GM12878 (cell line): ENCODE measurements at regions not wholly inside any gene's neighbourhood (a gene's known extent, or its start where the extent isn't known, plus 50 kb on each side); places are given as distances from the start of the nearest gene placed in this dataset.

ENCODE experiments used
- ATAC-seq: fragments of 200-7000 bp; cut with Tn5 transposase; 3 replicates; pipeline ENCODE4 v1.9.1; 2020; ENCODE audit warnings: mild to moderate bottlenecking, moderate library complexity
- BruUV-seq: library from RNA; stranded (reverse); fragments of 400-500 nt; replicated peaks from 2 replicates; lab custom pipeline; 2021; lab: Mats Ljungman, UMichigan
- CTCF ChIA-PET: fragments of 300-600 bp; sonication (Branson Sonifier 250); formaldehyde crosslinking; extraction: SDS; loops from one replicate; lab custom pipeline; 2021; ENCODE audit warnings: inconsistent platforms; lab: Yijun Ruan, JAX
- POLR2A ChIA-PET: fragments of 350-600 bp; formaldehyde crosslinking; extraction: SDS; loops from one replicate; lab custom pipeline; 2021; ENCODE audit warnings: inconsistent platforms; lab: Charles Lee
- RAD21 ChIA-PET: fragments of 300-600 bp; sonication (Branson Sonifier 250); formaldehyde crosslinking; loops from one replicate; lab custom pipeline; 2023; ENCODE audit warnings: antibody characterized with exemption; ENCODE audit not compliant: unreplicated experiment; lab: Charles Lee
- SMC1A ChIA-PET: fragments of 300-600 bp; sonication (Branson Sonifier 250); formaldehyde crosslinking; loops from one replicate; lab custom pipeline; 2023; ENCODE audit not compliant: unreplicated experiment, uncharacterized antibody; lab: Charles Lee
- DNase-seq: peaks from one replicate; pipeline ENCODE4 v3.0.0-alpha.2; 2011; ENCODE audit warnings: low read depth, low spot score
- FAIRE-seq: peaks from 3 replicates; lab custom pipeline; 2011; peaks lifted over from hg19 to GRCh38; lab: Jason Lieb, UNC
- H2AFZ ChIP-seq: 2 replicates; pipeline ENCODE4 v1.6.0; 2011; ENCODE audit warnings: low read depth, low read length, control low read depth; ENCODE audit not compliant: control insufficient read depth
- H3K27ac ChIP-seq: 2 replicates; pipeline ENCODE4 v1.5.1; 2011; ENCODE audit warnings: control low read depth; ENCODE audit not compliant: control insufficient read depth, insufficient read depth
- H3K27me3 ChIP-seq, 2 experiments: replicated peaks in 1 of 2; 2 replicates each; pipeline versions ENCODE4 v1.6.0 to v1.6.1; 2011; ENCODE audit warnings: low read length in 1 of 2; ENCODE audit not compliant: control insufficient read depth in 2 of 2, insufficient read depth in 2 of 2
- H3K36me3 ChIP-seq, 2 experiments: 2 replicates each; pipeline ENCODE4 v1.5.1; 2011; ENCODE audit warnings: low read length in 1 of 2; ENCODE audit not compliant: control insufficient read depth in 2 of 2, insufficient read depth in 2 of 2
- H3K4me1 ChIP-seq: 2 replicates; pipeline ENCODE4 v1.6.1; 2011; ENCODE audit warnings: mild to moderate bottlenecking, low read length, moderate library complexity, mixed read lengths; ENCODE audit not compliant: control insufficient read depth, insufficient read depth
- H3K4me2 ChIP-seq: 2 replicates; pipeline ENCODE4 v1.6.0; 2011; ENCODE audit warnings: control low read depth; ENCODE audit not compliant: control insufficient read depth, insufficient read depth
- H3K4me3 ChIP-seq: fragments of 200-600 bp; sonication (generic); 2 replicates; pipeline ENCODE4 v1.5.1; 2016
- H3K79me2 ChIP-seq: 2 replicates; pipeline ENCODE4 v1.6.0; 2011; ENCODE audit warnings: low read length; ENCODE audit not compliant: control insufficient read depth, insufficient read depth
- H3K9ac ChIP-seq: 2 replicates; pipeline ENCODE4 v1.8.0; 2011; ENCODE audit warnings: low read length, control low read depth, mixed read lengths; ENCODE audit not compliant: control insufficient read depth, insufficient read depth
- H3K9me3 ChIP-seq: replicated peaks from 3 replicates; pipeline ENCODE4 v1.5.1; 2011; ENCODE audit warnings: mild to moderate bottlenecking, low read length; ENCODE audit not compliant: control insufficient read depth, insufficient read depth
- H4K20me1 ChIP-seq: 2 replicates; pipeline ENCODE4 v1.6.0; 2011; ENCODE audit not compliant: control insufficient read depth, insufficient read depth
- BCLAF1 ChIP-seq: fragments of 450-650 bp; IDR thresholded peaks from 2 replicates; pipeline ENCODE4 v1.6.1; 2017; ENCODE audit warnings: antibody characterized with exemption, mild to moderate bottlenecking, moderate library complexity
- BRCA1 ChIP-seq: IDR thresholded peaks from 2 replicates; pipeline ENCODE4 v1.6.1; 2011; ENCODE audit warnings: low read depth, low read length, improper control_type of control experiment
- CBFB ChIP-seq: IDR thresholded peaks from 2 replicates; pipeline ENCODE4 v1.6.1; 2016; ENCODE audit warnings: antibody characterized with exemption, low read depth
- CEBPB ChIP-seq, 2 experiments: fragments of 150-350 bp in 1 of 2; IDR thresholded peaks; 2 replicates each; pipeline ENCODE4 v1.6.1; 2012 to 2014; ENCODE audit warnings: low read depth in 2 of 2, low read length in 2 of 2, borderline replicate concordance in 1 of 2, inconsistent platforms in 1 of 2
- ESRRA ChIP-seq: IDR thresholded peaks from 2 replicates; pipeline ENCODE4 v1.6.1; 2012; ENCODE audit warnings: mild to moderate bottlenecking, low read length, improper control_type of control experiment
- FOXM1 ChIP-seq: IDR thresholded peaks from 2 replicates; pipeline ENCODE4 v1.6.1; 2012; ENCODE audit warnings: low read depth, mild to moderate bottlenecking, inconsistent platforms, low read length, moderate library complexity
- GABPA ChIP-seq: IDR thresholded peaks from 2 replicates; pipeline ENCODE4 v1.6.1; 2014; ENCODE audit warnings: antibody characterized with exemption, low read depth, mild to moderate bottlenecking, inconsistent platforms
- MEF2A ChIP-seq: IDR thresholded peaks from 2 replicates; pipeline ENCODE4 v1.6.1; 2011; ENCODE audit warnings: low read depth, mild to moderate bottlenecking, low read length, moderate library complexity; ENCODE audit not compliant: insufficient read depth
- NR2C2 ChIP-seq: IDR thresholded peaks from 2 replicates; pipeline ENCODE4 v1.6.1; 2011; ENCODE audit warnings: borderline replicate concordance, low read depth; ENCODE audit not compliant: control insufficient read depth, insufficient read length
- RAD51 ChIP-seq: fragments of 450-650 bp; IDR thresholded peaks from 2 replicates; pipeline ENCODE4 v1.6.1; 2016; ENCODE audit warnings: moderate library complexity, mild to moderate bottlenecking, inconsistent platforms
- RFX5 ChIP-seq: IDR thresholded peaks from 2 replicates; pipeline ENCODE4 v1.6.1; 2011; ENCODE audit warnings: low read depth, low read length, improper control_type of control experiment
- SUPT20H ChIP-seq: IDR thresholded peaks from 2 replicates; pipeline ENCODE4 v1.6.1; 2011; ENCODE audit warnings: low read depth, mild to moderate bottlenecking, low read length, moderate library complexity, borderline replicate concordance; ENCODE audit not compliant: control insufficient read depth
- SUZ12 ChIP-seq: fragments of 200-600 bp; sonication (generic); IDR thresholded peaks from one replicate; pipeline ENCODE4 v1.6.1; 2018; ENCODE audit warnings: antibody characterized with exemption, mild to moderate bottlenecking; ENCODE audit not compliant: unreplicated experiment
- TBL1XR1 ChIP-seq: IDR thresholded peaks from 2 replicates; pipeline ENCODE4 v1.6.1; 2012; ENCODE audit warnings: low read depth, low read length, improper control_type of control experiment
- TCF12 ChIP-seq: IDR thresholded peaks from 2 replicates; pipeline ENCODE4 v1.6.1; 2011; ENCODE audit warnings: low read depth, mild to moderate bottlenecking, low read length
- TCF7 ChIP-seq: IDR thresholded peaks from 2 replicates; pipeline ENCODE4 v1.6.1; 2014; ENCODE audit warnings: antibody characterized with exemption, borderline replicate concordance
- ZNF274 ChIP-seq: IDR thresholded peaks from one replicate; pipeline ENCODE4 v1.8.0; 2011; ENCODE audit not compliant: insufficient read length, insufficient read depth
- WGBS: methylation state at CpG from one replicate; pipeline ENCODE4 v1.1.6; 2016; ENCODE audit warnings: low lambda C conversion rate; ENCODE audit not compliant: insufficient replicate concordance, insufficient coverage; ENCODE audit errors: missing lambda C conversion rate; 5-methylcytosine and 5-hydroxymethylcytosine counted together
- in situ Hi-C: fragments of 300-500 bp; cut with MboI; formaldehyde crosslinking; loops from 9 replicates; pipeline ENCODE4 v1.14.3; 2018; ENCODE audit warnings: mixed read lengths
- intact Hi-C: fragments of 100-400 bp; cut with micrococcal nuclease; formaldehyde crosslinking; loops from one replicate; pipeline ENCODE4 v1.14.2; 2022; ENCODE audit not compliant: unreplicated experiment

DNA sequence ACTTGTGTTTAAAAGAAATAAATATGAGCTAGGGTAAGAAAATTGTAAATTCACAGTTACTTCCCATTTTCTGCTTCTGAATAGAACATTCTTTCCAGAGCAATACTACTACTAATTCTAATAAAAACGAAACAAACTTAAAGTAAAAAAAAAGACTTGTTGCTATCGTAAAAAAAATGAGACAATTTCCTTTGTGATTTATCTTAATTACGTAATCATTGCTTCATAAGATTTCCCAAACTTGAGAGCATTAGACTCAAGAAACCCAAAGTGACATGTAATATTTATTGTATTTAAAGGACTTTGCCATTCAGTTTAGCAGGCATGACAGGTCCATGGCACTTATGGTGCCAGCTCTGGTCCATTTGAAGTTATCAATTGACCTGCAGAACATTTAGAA lies 153.8 kb downstream of the AQP4 start:
- FAIRE-seq: no peak
- in situ Hi-C loops: no loop called here

More for the DNA sequence above, 153.8 kb downstream of the AQP4 start:
- DNase-seq: no peak
- SMC1A ChIA-PET: interaction anchor here (1.0 to 4.1 kb wide), 4 partner anchors 9 to 249 kb away, joined by 3 to 13 read pairs (median 6); no protein-coding TSS in a partner anchor
- H3K9ac ChIP-seq: no peak overlapping the region
- H3K4me2 ChIP-seq: no peak overlapping the region
- peaks cover 4% of the 10 kb centered on the region; the same call in 1 of the 2 replicates for H3K4me1 ChIP-seq
- ATAC-seq: no peak
- H3K36me3 ChIP-seq: no peaks in the 10 kb centered on the region
- H2AFZ ChIP-seq: no peak overlapping the region
- no peaks in the 10 kb centered on the region for H3K79me2 ChIP-seq
- intact Hi-C loops: no loop called here
- no peaks in the 10 kb centered on the region for H3K27me3 ChIP-seq
- H3K27ac ChIP-seq: no peak overlapping the region
- RAD21 ChIA-PET: no interaction called here
- TF ChIP-seq SUPT20H (no peak), ZNF274 (no peak), TCF12 (no peak), CBFB (no peak), NR2C2 (no peak), RFX5 (no peak), TCF7 (no peak), FOXM1 (no peak), MEF2A (no peak), RAD51 (no peak), TBL1XR1 (no peak), CEBPB (IDR thresholded peaks at IDR 0.05; ENCODE audit: borderline replicate concordance in 1 of 2, low read depth in 2 of 2, low read length in 2 of 2) (no peak), BRCA1 (no peak), BCLAF1 (no peak), GABPA (no peak), ESRRA (no peak), SUZ12 (no peak)
- no peak overlapping the region for H3K4me3 ChIP-seq
- POLR2A ChIA-PET: interaction anchor here (1.2 kb wide), 1 partner anchor 26 kb away, joined by 3 read pairs; no protein-coding TSS in a partner anchor
- CTCF ChIA-PET: interaction anchor here (0.6 kb wide), 1 partner anchor 897 kb away, joined by 3 read pairs; no protein-coding TSS in a partner anchor
- BruUV-seq: no TSS peak
- WGBS: 49% methylated on average over 3 of the region's 3 CpGs
- H4K20me1 ChIP-seq: no peaks in the 10 kb centered on the region
- no peaks in the 10 kb centered on the region for H3K9me3 ChIP-seq
